ENCODE measurements at regions not wholly inside any gene's neighbourhood (a gene's known extent, or its start where the extent isn't known, plus 50 kb on each side); places are given as distances from the start of the nearest gene placed in this dataset.

DNA sequence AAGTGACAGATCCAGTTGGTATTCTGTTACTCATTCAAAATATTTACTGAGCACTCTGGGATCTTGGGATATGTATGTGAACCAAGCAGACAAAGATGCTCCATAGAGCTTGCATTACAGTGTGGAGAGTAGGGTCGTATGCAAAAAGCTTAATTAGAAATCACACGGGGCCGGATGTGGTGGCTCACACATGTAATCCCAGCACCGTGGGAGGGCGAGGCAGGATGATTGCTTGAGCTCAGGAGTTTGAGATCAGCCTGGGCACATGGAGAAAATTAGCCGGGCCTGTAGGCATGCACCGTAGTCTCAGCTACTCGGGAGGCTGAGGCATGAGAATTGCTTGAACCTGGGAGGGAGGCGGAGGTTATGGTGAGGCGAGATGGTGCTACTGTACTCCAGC, 68.7 kb upstream of the MB21D2 start:
- TF ChIP-seq POLR2AphosphoS5 (IDR thresholded peaks at IDR 0.05; ENCODE audit: insufficient read depth, low read depth, low read length) (no peak), POLR2A (IDR thresholded peaks at IDR 0.05; ENCODE audit: low read depth, low read length) (no peak), EZH2 (IDR thresholded peaks at IDR 0.05; ENCODE audit: borderline replicate concordance, low read depth, low read length, severe bottlenecking) (no peak), MYC (IDR thresholded peaks at IDR 0.05; ENCODE audit: low read depth, low read length) (no peak), JUN (IDR thresholded peaks at IDR 0.05; ENCODE audit: borderline replicate concordance, insufficient read depth, insufficient read length, low read depth) (no peak), FOS (IDR thresholded peaks at IDR 0.05; ENCODE audit: borderline replicate concordance, insufficient read depth, low read length) (no peak)
- TF ChIP-seq, protein P1, sequence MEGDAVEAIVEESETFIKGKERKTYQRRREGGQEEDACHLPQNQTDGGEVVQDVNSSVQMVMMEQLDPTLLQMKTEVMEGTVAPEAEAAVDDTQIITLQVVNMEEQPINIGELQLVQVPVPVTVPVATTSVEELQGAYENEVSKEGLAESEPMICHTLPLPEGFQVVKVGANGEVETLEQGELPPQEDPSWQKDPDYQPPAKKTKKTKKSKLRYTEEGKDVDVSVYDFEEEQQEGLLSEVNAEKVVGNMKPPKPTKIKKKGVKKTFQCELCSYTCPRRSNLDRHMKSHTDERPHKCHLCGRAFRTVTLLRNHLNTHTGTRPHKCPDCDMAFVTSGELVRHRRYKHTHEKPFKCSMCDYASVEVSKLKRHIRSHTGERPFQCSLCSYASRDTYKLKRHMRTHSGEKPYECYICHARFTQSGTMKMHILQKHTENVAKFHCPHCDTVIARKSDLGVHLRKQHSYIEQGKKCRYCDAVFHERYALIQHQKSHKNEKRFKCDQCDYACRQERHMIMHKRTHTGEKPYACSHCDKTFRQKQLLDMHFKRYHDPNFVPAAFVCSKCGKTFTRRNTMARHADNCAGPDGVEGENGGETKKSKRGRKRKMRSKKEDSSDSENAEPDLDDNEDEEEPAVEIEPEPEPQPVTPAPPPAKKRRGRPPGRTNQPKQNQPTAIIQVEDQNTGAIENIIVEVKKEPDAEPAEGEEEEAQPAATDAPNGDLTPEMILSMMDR (IDR thresholded peaks at IDR 0.05; ENCODE audit: extremely low read depth in 1 of 2, insufficient read depth in 1 of 2, low read depth in 1 of 2, low read length in 2 of 2) = no peak
